Islet of Langerhans (tissue), 1 donor: ENCODE measurements at regions not wholly inside any gene's neighbourhood (a gene's known extent, or its start where the extent isn't known, plus 50 kb on each side); places are given as distances from the start of the nearest gene placed in this dataset.
"Not testable (repeated sequence)": the region's sequence is repeated elsewhere in the genome, so short reads cannot be mapped to it uniquely, and the experiment has no call there.

ENCODE experiments used
- FAIRE-seq: peaks from one replicate; lab custom pipeline; 2011; peaks lifted over from hg19 to GRCh38; lab: Jason Lieb, UNC

- no peak for FAIRE-seq
Observed at GRCh38 chr6:68575765-68576439, 59.2 kb upstream of the ADGRB3 start.

GRCh38 chr6:68572975-68573374 lies 62.1 kb upstream of the ADGRB3 start:
- no peak for FAIRE-seq

GRCh38 chr6:68572525-68572924 lies 62.6 kb upstream of the ADGRB3 start:
- FAIRE-seq = no peak

- FAIRE-seq = no peak
Observed at GRCh38 chr6:68559716-68560115, 75.4 kb upstream of the ADGRB3 start.

GRCh38 chr6:68559070-68559469 lies 76.0 kb upstream of the ADGRB3 start:
- FAIRE-seq = peak; percentile 49

- no peak for FAIRE-seq
Observed at GRCh38 chr6:68546620-68547019, 88.5 kb upstream of the ADGRB3 start.

- FAIRE-seq = no peak
Observed at GRCh38 chr6:68544450-68544849, 90.6 kb upstream of the ADGRB3 start.

DNA sequence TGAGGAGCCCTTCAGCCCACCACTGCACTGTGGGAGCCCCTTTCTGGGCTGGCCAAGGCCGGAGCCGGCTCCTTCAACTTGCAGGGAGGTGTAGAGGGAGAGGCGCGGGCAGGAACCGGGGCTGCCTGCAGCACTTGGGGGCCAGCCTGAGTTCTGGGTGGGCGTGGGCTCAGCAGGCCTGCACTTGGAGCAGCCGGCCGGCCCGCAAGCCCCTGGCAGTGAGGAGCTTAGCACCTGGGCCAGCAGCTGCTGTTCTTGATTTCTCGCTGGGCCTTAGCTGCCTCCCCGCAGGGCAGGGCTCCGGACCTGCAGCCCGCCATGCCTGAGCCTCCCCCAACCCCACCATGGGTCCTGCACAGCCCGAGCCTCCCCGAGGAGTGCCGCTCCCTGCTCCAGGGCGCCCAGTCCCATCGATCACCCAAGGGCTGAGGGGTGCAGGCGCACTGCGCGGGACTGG lies 101.7 kb upstream of the ADGRB3 start:
- FAIRE-seq = no peak

DNA sequence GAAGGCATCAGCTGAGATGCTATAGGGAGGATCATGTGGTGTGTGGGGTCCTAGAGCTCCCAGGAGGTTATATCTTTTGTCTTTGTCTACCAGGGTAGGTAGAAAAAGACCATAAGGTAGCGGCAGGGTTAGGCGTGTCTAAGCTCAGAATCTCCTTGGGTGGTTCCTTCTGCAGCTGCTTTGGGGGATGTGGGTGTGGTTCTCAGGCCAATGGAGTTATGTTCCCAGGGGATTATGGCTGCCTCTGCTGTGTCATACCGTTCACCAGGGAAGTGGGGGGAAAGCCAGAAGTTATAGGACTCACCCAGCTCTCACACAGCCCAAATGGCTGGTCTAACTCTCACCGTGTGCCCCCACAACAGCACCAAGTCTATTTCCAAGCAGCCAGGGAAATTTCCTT lies 107.4 kb upstream of the ADGRB3 start:
- no peak for FAIRE-seq

DNA sequence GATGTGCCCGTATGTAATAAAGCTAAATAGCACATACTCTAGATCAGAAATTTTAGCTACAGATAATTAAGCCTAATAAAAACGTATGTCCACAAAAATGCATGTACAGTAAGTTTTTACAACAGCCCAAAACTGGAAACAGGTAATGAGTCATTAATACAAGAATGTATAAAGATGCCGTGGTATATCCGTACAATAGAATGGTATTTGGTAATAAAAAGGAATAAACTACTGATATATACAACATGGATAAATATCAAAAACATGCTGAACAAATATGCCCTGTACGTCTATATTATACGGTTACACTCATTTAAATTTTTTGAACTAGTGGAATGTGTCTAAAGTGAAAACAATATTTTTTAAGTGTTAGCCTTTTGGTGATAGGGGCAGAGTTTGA lies 128.2 kb upstream of the ADGRB3 start:
- FAIRE-seq = no peak

DNA sequence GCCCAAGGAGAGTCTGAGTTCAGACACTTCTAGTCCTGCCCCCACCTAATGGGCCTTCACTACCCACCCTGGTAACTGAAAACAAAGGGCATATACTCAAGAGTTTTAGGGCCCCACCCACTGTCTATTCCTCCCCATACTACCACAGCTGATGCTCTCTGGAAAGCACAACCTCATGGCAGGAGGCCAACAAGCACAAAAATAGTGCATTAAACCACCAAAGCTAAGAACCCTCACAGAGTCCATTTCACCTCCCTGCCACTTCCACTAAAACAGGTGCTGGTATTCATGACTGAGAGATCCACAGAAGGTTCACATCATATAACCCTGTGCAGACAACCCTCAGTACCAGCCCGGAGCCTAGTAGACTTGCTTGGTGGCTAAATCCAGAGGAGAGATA lies 132.1 kb upstream of the ADGRB3 start:
- FAIRE-seq = no peak

DNA sequence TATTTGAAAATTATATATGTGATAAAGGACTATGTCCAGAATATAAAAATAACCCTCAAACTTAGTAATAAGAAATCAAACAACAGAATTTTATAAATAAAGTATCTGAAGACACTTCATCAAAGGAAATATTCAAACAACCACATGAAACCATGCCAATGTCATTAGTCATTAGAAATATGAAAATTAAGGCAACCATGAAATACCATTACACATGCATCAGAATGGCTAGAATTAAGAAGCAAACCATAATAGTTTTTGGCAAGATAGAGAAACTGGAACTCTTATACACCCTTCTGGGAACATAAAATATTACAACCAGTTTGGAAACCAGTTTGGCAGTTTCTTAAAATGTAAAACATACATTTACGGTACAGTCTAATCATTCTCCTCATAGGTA lies 137.2 kb upstream of the ADGRB3 start:
- no peak for FAIRE-seq

DNA sequence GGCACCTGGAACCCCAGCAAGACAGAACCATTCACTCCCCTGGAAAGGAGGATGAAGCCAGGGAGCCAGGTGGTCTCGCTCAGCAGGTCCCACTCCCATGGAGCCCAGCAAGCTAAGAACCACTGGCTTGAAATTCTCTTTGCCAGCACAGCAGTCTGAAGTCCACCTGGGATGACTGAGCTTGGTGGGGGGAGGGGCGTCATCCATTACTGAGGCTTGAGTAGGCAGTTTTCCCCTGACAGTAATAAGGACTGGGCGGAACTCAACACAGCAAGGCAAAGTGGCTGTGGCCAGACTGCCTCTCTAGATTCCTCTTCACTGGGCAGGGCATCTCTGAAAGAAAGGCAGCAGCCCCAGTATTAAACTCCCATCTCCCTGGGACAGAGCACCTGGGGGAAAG lies 140.2 kb upstream of the ADGRB3 start:
- not testable (repeated sequence) for FAIRE-seq

DNA sequence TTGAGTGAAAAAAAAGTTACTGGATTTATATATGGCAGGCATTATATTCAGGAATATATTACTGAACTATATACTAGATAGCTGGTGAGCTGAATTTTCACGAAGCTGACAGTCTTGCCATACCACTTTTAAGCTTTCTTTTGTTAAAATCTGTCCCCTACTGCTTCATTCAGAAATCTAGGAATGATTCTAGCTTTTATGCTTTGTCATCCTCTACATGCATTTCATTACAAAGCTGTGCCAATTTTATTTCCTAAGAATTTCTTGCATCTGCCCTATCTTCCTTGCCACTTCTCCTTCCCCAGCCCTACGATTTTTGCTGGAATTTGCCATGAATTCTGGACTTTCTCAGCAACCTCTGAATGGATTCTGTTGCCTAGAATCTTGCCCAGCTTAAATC lies 158.5 kb upstream of the ADGRB3 start:
- FAIRE-seq = no peak

DNA sequence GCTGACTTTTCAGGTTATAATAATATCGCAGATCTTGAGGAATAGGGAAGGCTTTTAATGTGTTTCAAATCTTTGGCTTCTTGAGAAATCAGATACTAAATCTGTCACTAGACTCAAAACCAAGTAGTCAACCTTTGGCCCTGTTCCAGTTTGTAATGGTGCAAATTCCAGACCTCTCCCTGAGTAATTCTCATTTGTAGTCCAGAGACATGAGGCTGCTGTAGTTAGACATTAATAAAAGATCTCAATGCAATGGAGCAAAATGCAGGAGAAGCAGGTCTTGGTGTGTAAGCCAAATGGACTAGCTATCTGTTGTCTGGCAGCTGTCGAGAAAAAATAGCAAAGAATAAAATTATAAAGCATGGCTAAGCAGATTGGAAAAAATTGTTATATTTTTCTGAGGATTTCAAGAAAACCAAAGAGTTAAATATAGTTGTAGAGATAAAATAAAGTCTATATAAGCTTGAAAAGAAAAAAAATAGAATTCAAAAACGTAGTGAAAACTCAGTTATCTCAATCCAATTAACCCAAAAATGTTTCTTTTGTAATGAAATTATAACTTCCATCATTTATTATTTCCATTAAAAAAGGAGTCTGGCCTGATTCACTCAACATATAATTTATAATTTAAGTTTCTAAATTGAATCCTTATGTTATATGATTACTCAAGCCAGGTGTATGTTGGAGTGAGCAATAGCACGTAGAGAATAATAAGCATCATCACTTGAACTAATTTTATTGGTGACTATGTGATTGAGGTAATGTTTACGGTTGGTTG lies 161.5 kb upstream of the ADGRB3 start:
- no peak for FAIRE-seq

DNA sequence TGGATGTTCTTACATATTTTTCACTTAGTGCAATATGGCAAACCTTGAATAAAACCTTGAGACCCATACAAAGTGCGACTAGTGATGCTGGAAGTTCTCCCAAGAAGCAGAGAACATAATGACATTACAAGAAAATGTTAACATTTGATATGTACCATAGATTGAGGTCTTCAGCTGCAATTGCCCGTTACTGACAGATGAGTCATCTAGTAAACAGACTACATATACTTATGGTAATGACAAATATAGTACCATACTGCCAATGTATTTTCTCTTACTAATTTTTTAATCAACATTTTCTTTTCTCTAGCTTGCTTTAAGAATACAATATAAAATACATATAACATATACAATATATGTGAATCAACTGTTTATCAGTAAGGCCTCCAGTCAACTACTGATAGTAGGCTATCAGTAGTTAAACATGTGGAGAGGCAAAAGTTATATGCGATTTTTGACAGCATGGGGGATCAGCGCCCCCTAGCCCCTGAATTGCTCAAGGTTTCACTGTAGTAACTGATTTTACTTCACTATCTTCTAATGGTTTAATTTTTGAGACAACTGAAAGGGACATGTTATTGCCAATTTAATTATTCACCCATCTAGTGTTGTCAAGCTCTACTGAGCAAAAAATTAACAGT lies 166.7 kb upstream of the ADGRB3 start:
- no peak for FAIRE-seq

DNA sequence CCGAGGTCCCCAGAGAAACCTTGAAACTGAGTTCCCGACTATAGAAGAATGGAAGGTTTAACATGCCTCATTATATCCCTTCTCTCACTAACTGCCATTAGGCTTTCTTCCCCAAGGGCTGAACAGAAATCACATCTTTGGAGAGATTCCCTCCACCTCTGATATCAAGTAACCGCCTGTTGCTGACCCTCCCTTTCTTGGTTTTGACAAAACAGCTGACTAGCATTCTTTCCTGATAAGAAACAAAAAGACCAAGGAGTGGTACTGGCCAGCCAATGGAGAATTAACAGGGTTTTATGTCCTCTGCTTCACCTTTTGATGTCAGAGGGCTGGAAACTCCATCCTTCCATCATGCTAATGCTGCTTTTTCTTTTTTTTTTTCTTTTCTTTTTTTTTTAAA lies 176.6 kb upstream of the ADGRB3 start:
- no peak for FAIRE-seq

- FAIRE-seq = no peak
Observed at GRCh38 chr6:68447112-68447511, 188.0 kb upstream of the ADGRB3 start.

DNA sequence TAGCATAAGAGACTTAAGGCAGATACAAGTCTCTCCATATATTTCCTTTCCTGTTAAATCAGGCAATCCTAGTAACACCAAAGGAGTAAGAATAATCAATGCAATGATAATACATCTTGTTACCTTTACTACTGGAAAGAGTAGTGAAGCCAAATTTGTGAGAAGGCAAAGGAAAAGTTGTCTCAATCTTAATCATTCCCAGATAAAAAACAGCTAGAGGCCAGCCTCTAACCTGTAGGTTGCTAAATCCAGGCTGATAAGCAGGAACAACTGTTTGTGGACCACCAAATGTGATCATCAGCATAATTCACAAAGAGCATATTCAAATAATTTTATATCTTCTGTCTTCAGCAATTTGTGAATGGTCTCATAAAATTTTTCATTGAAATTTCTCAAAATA lies 189.2 kb upstream of the ADGRB3 start:
- no peak for FAIRE-seq

DNA sequence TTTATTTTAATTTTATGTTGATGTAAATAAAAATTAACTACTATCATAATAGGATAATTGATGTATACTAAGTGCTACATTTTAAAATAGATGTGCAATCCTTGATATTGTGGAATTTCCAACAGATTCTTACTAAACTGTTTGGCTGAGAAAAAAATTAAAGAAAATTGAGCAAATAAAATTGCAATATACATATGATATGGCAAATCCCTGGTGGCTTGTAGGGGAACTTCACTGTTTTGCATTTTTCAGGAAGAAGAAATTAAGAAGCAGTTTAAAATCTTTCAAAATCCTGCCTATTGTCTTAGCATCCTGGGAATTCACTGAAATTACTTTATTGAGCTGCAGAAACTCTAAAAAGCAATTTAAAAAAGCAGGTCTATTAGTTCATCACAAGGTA lies 191.4 kb upstream of the ADGRB3 start:
- no peak for FAIRE-seq

- FAIRE-seq = no peak
Observed at GRCh38 chr6:68427630-68428029, 207.5 kb upstream of the ADGRB3 start.

DNA sequence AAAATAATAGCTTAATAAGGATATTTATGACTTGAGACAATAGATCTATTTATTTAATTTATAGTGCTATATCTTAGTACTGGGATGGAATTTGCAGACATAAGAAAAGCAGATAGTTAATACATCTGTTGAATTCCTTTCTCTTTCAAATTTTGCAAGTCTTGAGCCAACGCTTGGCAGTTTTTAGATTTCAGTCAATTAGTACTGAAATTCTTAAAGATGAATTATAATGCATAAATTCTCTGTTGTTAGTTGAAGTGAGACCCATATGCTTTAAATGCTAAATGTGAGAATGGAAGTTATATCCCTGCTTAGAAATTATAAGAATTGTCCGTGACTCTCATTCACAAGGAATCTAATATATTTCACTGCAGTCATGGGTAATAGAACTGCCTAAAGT lies 225.1 kb upstream of the ADGRB3 start:
- FAIRE-seq = no peak

DNA sequence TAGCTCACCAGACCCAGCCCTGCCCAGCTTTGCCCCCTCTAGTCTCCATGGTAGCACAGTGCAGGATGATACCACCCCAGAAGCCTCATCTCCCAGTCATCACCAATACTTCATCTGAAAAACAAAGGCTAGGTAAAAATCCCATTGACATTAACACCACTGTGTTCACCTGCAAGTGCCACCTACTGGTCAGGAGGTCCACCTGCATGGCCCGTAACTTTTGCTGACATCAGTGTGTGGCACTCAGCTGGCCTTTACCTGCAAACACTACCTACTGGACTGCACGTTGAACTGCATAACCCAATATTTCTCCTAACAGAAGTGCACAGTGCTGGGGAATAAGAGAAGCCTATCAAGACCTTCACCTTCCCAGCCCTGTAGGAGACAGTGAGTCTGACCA lies 234.7 kb upstream of the ADGRB3 start:
- no peak for FAIRE-seq

DNA sequence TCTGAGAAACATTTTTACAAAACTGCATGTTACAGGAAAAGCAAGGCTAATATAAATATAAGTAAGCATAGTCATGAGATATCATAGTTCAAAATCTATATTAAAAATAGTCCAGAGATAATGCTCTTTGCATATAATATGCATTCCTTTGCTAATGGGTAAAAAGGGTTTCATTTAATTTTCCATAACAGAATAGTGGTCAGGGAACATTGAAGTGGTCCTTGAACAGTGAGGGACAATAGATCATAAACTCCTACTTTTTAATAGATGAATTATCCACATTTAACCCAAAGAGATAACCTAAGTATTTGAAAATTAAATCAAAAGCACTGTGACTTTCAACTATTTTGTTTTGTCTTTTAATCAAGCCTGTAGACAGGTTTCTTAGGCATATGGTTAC lies 243.1 kb upstream of the ADGRB3 start:
- FAIRE-seq = no peak
